ENCODE measurements at regions not wholly inside any gene's neighbourhood (a gene's known extent, or its start where the extent isn't known, plus 50 kb on each side); places are given as distances from the start of the nearest gene placed in this dataset.

GRCh38 chr5:81909677-81910076 lies 62.1 kb upstream of the ATG10 start:
- H3K4me3 ChIP-seq (ENCODE audit: control extremely low read depth in 1 of 5, extremely low read depth in 1 of 5, insufficient read depth in 1 of 5, low read depth in 2 of 5, low read length in 4 of 5), result no peak overlapping the region
- Mint-ChIP-seq H3K27me3 (no peaks in the 10 kb centered on the region), H3K9me3 (ENCODE audit: insufficient read depth) (peaks cover under 1% of the 10 kb centered on the region), H3K4me3 (peak overlapping the region; percentile 30), H3K4me1 (peaks cover 31% of the 10 kb centered on the region), H3K27ac (peak overlapping the region; percentile 18)
- POLR2A ChIA-PET, result interaction anchor here (0.7 kb wide), 1 partner anchor 368 kb away, joined by 7 read pairs; no protein-coding TSS in a partner anchor
- no peak overlapping the region for H3K9ac ChIP-seq (ENCODE audit: low read length)
- peak; percentile 41 for DNase-seq
- H3K9me3 ChIP-seq (ENCODE audit: control extremely low read depth in 1 of 3, control insufficient read depth in 2 of 3, insufficient read depth in 1 of 3, low read length in 2 of 3), result no peaks in the 10 kb centered on the region
- H3K4me1 ChIP-seq (ENCODE audit: control insufficient read depth in 2 of 2, insufficient read depth in 2 of 2, low read length in 2 of 2), result peaks cover 10 to 13% of the 10 kb centered on the region in 2 donors
- no peak overlapping the region for H3K4me2 ChIP-seq (replicated peaks; ENCODE audit: low read depth, low read length, poor library complexity, severe bottlenecking)
- intact Hi-C loops (cut with micrococcal nuclease), result loop anchor here (5.0 kb wide), 1 partner anchor 57 kb away; no protein-coding TSS in a partner anchor
- no peaks in the 10 kb centered on the region for H4K20me1 ChIP-seq (ENCODE audit: control insufficient read depth, insufficient read depth, low read length, poor library complexity, severe bottlenecking)
- H3K36me3 ChIP-seq (replicated peaks in 1 of 2; ENCODE audit: control extremely low read depth in 1 of 2, control insufficient read depth in 1 of 2, extremely low read depth in 1 of 2, insufficient read depth in 2 of 2, low read length in 1 of 2), result no peaks in the 10 kb centered on the region
- H3K27me3 ChIP-seq (replicated peaks in 1 of 4; ENCODE audit: control extremely low read depth in 1 of 4, control insufficient read depth in 3 of 4, insufficient read depth in 4 of 4, low read length in 3 of 4), result no peaks in the 10 kb centered on the region
- ATAC-seq (ENCODE audit: low read depth), result peak; percentile 89
- H3K27ac ChIP-seq (ENCODE audit: low read length in 2 of 2), result no peak overlapping the region
- H2AFZ ChIP-seq (ENCODE audit: insufficient read depth, low read depth, low read length, poor library complexity, severe bottlenecking), result no peak overlapping the region
- CTCF ChIA-PET, result no interaction called here
- no peaks in the 10 kb centered on the region for H3K79me2 ChIP-seq (ENCODE audit: control insufficient read depth, insufficient read depth, low read length)
- WGBS (ENCODE audit: insufficient coverage), result no CpG with 5 or more reads among the region's 1 CpG
- TF ChIP-seq, protein P1, sequence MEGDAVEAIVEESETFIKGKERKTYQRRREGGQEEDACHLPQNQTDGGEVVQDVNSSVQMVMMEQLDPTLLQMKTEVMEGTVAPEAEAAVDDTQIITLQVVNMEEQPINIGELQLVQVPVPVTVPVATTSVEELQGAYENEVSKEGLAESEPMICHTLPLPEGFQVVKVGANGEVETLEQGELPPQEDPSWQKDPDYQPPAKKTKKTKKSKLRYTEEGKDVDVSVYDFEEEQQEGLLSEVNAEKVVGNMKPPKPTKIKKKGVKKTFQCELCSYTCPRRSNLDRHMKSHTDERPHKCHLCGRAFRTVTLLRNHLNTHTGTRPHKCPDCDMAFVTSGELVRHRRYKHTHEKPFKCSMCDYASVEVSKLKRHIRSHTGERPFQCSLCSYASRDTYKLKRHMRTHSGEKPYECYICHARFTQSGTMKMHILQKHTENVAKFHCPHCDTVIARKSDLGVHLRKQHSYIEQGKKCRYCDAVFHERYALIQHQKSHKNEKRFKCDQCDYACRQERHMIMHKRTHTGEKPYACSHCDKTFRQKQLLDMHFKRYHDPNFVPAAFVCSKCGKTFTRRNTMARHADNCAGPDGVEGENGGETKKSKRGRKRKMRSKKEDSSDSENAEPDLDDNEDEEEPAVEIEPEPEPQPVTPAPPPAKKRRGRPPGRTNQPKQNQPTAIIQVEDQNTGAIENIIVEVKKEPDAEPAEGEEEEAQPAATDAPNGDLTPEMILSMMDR (IDR thresholded peaks at IDR 0.05), result no peak
- no peak for TF ChIP-seq EZH2 (IDR thresholded peaks at IDR 0.05; ENCODE audit: borderline replicate concordance, insufficient read depth, low read depth, low read length, poor library complexity, severe bottlenecking)

DNA sequence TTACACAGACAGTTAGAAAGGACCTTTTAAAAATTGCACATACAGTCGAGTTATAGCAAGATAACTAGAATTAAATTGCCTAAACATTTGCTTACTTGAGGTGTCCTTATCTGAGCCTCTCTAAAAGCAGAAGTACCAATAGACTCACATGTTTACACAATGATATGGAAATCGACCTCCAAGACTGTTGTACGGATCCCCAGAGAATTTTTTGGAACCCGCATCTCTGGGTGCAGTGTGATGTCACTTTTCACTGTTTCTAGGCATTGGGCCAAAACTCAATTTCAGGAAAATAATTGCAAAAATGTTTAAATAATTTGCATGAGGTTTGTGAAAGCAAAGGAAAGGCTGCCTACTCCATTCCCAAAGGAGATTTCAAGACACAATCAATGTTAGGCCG lies 63.1 kb upstream of the ATG10 start:
- intact Hi-C loops (cut with micrococcal nuclease), result loop anchor here (5.0 kb wide), 1 partner anchor 56 kb away; no protein-coding TSS in a partner anchor
- Histone ChIP-seq H3K9ac (ENCODE audit: low read length) (no peak overlapping the region), H3K27ac (ENCODE audit: low read length in 2 of 2) (no peak overlapping the region), H3K4me1 (ENCODE audit: control insufficient read depth in 2 of 2, insufficient read depth in 2 of 2, low read length in 2 of 2) (peaks cover 10 to 13% of the 10 kb centered on the region in 2 donors), H3K27me3 (replicated peaks in 1 of 4; ENCODE audit: control extremely low read depth in 1 of 4, control insufficient read depth in 3 of 4, insufficient read depth in 4 of 4, low read length in 3 of 4) (no peaks in the 10 kb centered on the region), H3K4me2 (replicated peaks; ENCODE audit: low read depth, low read length, poor library complexity, severe bottlenecking) (no peak overlapping the region), H4K20me1 (ENCODE audit: control insufficient read depth, insufficient read depth, low read length, poor library complexity, severe bottlenecking) (no peaks in the 10 kb centered on the region), H3K79me2 (ENCODE audit: control insufficient read depth, insufficient read depth, low read length) (no peaks in the 10 kb centered on the region), H3K4me3 (ENCODE audit: control extremely low read depth in 1 of 5, extremely low read depth in 1 of 5, insufficient read depth in 1 of 5, low read depth in 2 of 5, low read length in 4 of 5) (no peak overlapping the region), H3K9me3 (ENCODE audit: control extremely low read depth in 1 of 3, control insufficient read depth in 2 of 3, insufficient read depth in 1 of 3, low read length in 2 of 3) (no peaks in the 10 kb centered on the region), H3K36me3 (replicated peaks in 1 of 2; ENCODE audit: control extremely low read depth in 1 of 2, control insufficient read depth in 1 of 2, extremely low read depth in 1 of 2, insufficient read depth in 2 of 2, low read length in 1 of 2) (no peaks in the 10 kb centered on the region), H2AFZ (ENCODE audit: insufficient read depth, low read depth, low read length, poor library complexity, severe bottlenecking) (peak overlapping the region; percentile 0)
- H3K27me3 Mint-ChIP-seq, result no peaks in the 10 kb centered on the region
- ChIA-PET CTCF (no interaction called here), POLR2A (no interaction called here)
- TF ChIP-seq, protein P1 (IDR thresholded peaks at IDR 0.05), result no peak
- TF ChIP-seq EZH2 (IDR thresholded peaks at IDR 0.05; ENCODE audit: borderline replicate concordance, insufficient read depth, low read depth, low read length, poor library complexity, severe bottlenecking), result no peak
- ATAC-seq (ENCODE audit: low read depth) (peak; percentile 21), DNase-seq (peak; percentile 8)
- WGBS (ENCODE audit: insufficient coverage), result no CpG with 5 or more reads among the region's 5 CpGs
- peak overlapping the region; percentile 13 for H3K4me3 Mint-ChIP-seq
- H3K4me1 Mint-ChIP-seq, result peaks cover 31% of the 10 kb centered on the region
- H3K27ac Mint-ChIP-seq, result peak overlapping the region; percentile 59
- H3K9me3 Mint-ChIP-seq (ENCODE audit: insufficient read depth), result no peaks in the 10 kb centered on the region

All from B cell (primary cell).